Pons (tissue), 1 donor: ENCODE measurements at regions not wholly inside any gene's neighbourhood (a gene's known extent, or its start where the extent isn't known, plus 50 kb on each side); places are given as distances from the start of the nearest gene placed in this dataset.
"Not testable (repeated sequence)": the region's sequence is repeated elsewhere in the genome, so short reads cannot be mapped to it uniquely, and the experiment has no call there.

Experiments used
- DNase-seq: peaks from one replicate; pipeline ENCODE4 v3.0.0-alpha.2; 2016; ENCODE audit warnings: low spot score

- no peak for DNase-seq
Measured at GRCh38 chr2:194686569-194686968, 970.5 kb upstream of the SLC39A10 start.

DNA sequence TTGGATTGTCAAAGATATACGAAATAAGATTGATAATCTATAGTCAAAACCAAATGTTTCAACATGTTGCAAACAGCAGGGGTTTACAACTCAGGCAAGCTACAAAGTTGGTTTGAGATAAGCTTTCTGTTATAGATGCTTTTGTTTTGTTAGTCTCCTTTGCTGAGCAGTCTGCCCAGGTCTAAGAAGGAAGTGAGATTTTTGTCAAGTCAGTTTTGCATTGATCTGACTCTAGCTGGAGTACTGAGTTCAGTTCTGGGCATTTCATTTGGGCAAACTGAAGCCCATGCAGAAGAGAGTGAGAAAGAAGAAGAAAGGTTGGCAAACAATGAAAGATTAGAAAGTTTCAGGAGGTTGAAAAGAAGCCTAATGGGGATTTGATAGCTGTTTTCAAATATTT is 983.0 kb upstream of the SLC39A10 start:
- DNase-seq = no peak

- DNase-seq = no peak
Measured at GRCh38 chr2:194672994-194673393, 984.0 kb upstream of the SLC39A10 start.

GRCh38 chr2:194661431-194661830 is 995.6 kb upstream of the SLC39A10 start:
- no peak for DNase-seq

GRCh38 chr2:194639057-194639456 is 1018.0 kb upstream of the SLC39A10 start:
- DNase-seq = not testable (repeated sequence)

DNA sequence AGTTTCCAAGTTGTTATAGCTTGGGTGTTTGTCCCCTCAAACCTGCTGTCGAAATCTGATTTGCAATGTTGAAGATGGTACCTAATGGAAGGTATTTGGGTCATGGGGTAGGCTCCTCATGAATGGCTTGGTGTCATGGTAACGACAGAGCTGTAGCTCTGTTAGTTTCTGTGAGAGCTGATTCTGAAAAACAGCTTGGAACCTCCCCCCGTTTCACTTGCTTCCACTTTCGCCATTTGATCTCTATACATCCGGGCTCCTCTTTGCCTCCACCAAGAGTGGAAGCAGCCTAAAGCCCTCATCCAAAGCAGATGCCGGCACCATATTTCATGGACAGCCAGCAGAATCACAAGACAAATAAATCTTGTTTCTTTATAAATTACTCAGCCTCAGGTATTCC is 1035.1 kb upstream of the SLC39A10 start:
- DNase-seq = no peak

- no peak for DNase-seq
Measured at GRCh38 chr2:194619366-194619765, 1037.7 kb upstream of the SLC39A10 start.

DNA sequence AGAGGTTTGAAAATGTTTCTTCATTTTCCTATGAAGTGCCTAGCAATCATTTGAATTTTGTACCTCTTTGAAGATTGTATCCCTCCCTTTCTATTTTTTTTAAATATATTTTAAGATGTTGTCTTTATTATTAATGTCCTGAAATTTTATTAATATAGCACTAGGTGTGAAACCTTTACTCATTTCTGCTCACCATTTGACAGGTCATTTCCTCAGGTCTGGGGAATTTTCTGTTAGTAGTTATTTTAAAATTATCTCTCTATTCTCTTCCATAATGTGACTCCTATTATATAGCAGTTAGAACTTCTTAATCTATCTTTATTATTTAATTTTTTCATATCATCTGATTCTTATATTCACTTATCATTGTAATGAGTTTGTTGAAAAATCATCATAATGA is 1038.6 kb upstream of the SLC39A10 start:
- no peak for DNase-seq

DNA sequence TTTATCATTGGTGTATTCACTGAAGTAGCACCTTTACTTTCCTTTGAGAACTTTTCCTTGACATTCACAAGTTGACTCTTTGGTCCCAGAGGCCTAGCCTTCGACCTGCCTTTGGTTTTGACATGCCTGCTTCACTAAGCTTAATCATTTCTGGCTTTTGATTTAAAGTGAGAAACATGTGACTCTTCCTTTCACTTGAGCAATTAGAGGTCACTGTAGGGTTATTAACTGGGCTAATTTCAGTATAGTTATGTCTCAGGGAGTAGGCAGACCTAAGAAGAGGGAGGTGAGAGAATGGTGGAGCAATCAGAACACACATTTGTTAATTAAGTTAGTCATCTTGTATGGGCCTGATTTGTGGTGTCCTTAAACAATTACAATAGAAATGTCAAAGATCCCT is 1040.7 kb upstream of the SLC39A10 start:
- no peak for DNase-seq

DNA sequence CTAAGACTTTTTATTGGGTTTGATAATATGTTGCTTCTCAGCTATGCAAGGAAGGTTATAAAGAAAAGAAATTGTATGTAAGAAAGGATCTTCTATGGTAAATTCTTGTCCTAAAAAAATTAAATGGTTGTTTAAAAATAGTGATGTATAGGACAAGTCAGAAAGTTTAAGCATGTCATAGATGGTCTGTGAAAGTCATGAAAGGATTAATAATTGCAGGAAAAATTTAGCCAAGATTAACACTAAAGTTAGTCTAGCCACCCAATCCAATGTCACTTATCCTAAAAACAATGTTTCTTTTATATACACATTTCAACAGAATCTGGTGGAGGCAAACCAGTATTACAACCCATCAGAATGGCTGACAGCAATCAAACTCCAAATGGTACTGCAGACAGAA is 1046.7 kb upstream of the SLC39A10 start:
- no peak for DNase-seq

DNA sequence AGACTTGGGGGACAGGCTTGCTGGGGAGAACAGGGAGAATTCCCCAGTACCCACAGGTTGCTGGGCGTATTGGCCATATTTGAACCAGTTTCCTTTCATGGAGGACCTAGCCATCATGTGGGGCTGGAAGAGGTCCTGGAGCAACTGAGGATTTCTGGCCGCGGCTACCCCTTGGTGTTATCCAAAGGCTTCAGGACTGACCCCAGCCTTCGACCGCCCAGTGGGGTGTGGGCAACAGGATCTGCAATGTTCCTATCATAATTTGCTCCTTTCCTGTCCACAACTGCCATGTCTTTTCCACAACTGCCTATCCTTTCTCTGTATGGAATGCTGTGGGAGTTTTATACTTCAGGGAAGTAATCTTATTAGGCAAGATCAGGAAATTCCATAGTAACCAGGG is 1053.6 kb upstream of the SLC39A10 start:
- no peak for DNase-seq

- DNase-seq = no peak
Measured at GRCh38 chr2:194602750-194603149, 1054.3 kb upstream of the SLC39A10 start.

GRCh38 chr2:194591192-194591591 is 1065.8 kb upstream of the SLC39A10 start:
- DNase-seq = no peak

DNA sequence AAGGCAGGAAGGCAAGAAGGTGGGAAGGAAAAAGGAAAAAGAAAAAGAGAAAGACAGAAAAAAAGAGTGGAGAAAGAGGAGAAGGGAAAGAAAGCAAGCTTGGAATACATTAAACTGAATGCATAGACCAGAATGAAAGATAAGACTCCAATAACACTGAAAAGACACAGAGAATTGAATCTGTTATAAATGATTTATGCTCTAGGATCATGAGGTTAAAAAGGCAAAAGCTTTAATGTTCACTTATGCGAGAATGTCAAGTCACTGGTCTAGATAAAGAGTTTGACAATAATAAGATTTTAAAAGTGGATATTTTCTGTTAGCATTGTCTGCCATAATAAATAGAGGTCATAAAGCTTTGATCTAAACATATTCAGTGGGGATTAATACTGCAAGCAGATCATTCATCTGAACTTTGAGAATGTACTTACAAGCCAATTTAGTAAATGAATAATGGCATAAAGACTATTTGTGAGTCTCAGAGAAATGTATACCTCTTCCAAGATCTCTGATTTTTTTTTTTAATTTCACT is 1069.2 kb upstream of the SLC39A10 start:
- DNase-seq = no peak

DNA sequence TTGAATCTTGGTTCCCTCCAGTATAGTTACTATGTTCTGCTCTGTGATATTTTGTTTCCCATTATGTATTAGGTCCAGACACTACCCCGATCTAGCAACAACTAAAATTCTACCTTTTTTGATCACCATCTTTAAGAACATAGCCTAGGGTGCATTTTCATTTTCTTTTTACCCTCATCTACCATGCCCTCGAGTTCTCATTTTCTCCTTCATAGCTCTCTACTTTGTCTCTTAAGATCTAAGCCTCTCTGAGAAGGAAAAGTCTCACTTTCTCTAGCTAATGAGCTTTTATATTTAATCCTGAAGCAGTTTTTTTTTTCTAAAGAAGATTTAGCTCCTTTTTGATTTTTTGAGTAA is 1089.4 kb upstream of the SLC39A10 start:
- DNase-seq = no peak

GRCh38 chr2:194566907-194567660 is 1089.9 kb upstream of the SLC39A10 start:
- DNase-seq = no peak

- no peak for DNase-seq
Measured at GRCh38 chr2:194564422-194564821, 1092.6 kb upstream of the SLC39A10 start.

GRCh38 chr2:194562329-194562728 is 1094.7 kb upstream of the SLC39A10 start:
- no peak for DNase-seq

DNA sequence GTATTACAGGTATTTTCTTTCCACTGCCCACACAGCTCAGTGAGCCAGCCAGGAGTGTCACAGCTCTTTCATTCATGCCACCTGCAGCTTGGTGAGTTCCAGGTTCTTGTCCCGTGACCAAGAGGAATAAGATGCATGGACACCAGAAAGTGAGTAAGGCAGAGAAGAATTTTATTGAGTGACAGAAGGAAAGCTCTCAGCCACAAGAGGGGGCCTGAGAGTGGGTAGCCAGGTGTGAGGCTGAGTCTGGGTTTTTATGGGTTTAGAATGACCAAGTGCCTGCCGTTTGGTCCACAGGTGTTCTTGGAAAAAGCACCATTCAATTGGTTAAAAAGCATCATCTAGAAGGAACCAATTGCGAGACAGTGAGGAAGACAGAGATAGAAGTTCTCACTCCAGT is 1097.1 kb upstream of the SLC39A10 start:
- no peak for DNase-seq

- no peak for DNase-seq
Measured at GRCh38 chr2:194559523-194559922, 1097.5 kb upstream of the SLC39A10 start.

DNA sequence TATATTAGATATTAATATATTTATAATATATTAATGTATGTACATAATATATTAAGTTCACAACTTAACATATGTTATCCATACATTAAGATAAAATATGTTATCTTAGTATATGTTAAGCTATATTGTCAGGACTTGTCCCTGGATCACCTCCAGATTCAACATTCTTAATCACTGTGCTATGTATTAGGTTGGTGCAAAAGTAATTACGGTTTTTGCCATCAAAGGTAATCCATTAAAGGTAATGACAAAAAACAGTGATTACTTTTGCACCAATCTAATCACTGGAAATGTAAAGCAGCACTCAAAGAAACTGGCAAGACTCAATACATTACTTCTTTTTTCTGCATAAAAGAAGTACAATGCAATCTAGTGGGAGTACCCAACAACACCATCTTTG is 1099.0 kb upstream of the SLC39A10 start:
- DNase-seq = no peak

GRCh38 chr2:194556629-194557028 is 1100.4 kb upstream of the SLC39A10 start:
- DNase-seq = no peak

- no peak for DNase-seq
Measured at GRCh38 chr2:194553980-194554379, 1103.0 kb upstream of the SLC39A10 start.

- DNase-seq = no peak
Measured at GRCh38 chr2:194550702-194551101, 1106.3 kb upstream of the SLC39A10 start.
